GM19372 (cell line): ENCODE measurements at regions not wholly inside any gene's neighbourhood (a gene's known extent, or its start where the extent isn't known, plus 50 kb on each side); places are given as distances from the start of the nearest gene placed in this dataset.

ENCODE experiments used
- ATAC-seq: cut with Tn5 transposase; IDR thresholded peaks from one replicate; pipeline ENCODE4 v1.9.1; 2021; ENCODE audit warnings: mild to moderate bottlenecking, low read depth, moderate library complexity; ENCODE audit not compliant: unreplicated experiment

DNA sequence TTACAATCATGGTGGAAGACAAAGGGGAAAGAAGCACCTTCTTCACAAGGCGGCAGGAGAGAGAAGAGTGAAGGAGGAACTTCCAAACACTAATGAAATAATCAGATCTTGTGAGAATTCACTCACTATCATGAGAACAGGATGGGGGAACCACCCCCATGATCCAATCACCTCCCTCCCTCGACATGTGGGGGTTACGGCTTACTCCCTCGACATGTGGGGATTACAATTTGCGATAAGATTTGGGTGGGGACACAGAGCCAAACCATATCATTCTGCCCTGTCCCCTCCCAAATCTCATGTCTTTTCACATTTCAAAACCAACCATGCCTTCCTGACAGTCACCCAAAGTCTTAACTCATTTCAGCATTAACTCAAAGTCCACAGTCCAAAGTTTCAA is 88.7 kb upstream of the PGRMC2 start:
- ATAC-seq, result no peak

DNA sequence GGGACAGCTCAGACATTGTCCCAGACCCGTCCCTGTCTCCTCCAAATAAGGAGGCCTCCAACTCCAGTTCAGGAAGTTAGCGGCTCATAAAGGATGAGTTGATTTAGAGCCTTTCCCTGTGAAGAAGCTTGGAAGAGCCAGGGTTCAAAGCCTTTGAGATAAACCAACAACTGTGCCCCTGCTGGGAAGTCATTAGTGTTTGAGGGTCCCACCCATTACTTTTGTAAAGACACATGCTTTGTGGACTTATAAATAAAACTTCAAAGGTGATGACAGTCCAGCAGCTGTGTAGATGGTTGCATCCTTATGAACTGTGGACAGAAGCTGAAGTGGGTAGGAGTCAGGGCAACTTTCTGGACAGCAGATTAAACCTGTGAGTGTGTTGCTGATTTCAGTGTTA is 86.0 kb upstream of the PGRMC2 start:
- no peak for ATAC-seq

GRCh38 chr4:128371876-128372275 is 84.3 kb upstream of the PGRMC2 start:
- ATAC-seq, result no peak

DNA sequence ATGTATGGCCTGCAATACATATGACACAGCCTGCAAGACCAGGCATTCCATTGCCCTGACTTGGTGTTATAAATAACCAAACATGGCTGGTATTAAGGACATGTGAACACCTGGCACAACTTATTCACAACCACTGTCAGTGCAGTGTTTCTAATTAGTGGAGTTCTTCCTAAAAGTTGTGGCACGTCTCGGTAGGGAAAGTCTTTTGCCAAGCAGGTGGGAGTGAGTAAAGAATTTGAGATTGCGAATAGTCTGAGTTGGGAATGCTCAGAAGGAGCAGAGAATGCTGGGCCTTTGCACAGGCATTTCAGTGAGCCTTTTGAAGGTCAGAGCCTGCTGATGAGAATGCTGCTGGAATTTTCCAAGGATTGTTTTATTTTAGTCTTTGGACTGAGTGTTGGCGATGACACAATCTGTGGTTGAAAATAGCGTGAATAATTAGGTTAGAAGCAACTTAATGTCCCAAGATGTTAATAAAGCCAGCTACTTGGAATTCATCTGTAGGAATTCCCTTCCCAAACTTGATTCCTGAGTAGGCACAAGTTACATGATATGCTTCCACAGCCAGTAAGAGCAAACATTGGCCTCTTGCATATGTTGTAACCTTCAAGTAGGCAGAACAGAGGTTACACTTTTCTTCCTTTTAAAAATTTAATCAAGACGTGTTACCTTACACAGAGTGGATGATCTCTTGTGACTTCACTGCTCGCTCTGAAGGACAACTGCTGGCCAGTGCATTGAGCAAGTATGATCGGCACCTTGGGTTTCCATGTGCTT is 83.6 kb upstream of the PGRMC2 start:
- ATAC-seq, result no peak

- ATAC-seq, result no peak
These were observed 78.6 kb upstream of the PGRMC2 start for GRCh38 chr4:128366212-128366611.

DNA sequence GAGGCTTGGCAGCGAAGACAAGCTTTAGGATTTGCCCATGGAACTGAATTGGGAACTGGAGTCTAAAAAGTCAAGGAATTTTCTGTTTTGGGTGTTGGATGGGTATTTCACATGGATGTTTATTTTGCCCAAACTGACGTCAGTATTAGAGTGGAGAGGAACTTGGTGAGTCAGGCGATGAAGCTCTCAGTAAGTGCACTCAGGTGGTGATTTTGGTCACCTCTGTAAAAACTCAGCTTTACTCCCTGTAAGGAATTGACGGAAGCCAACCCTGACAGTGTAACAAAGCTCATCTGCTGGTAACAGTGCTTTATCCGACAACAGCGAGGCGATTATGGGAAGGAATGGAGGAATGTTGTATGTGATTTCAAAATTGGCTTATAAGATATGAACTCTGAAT is 77.0 kb upstream of the PGRMC2 start:
- ATAC-seq, result no peak

- no peak for ATAC-seq
These were observed 76.4 kb upstream of the PGRMC2 start for GRCh38 chr4:128363966-128364365.

- ATAC-seq, result no peak
These were observed 75.1 kb upstream of the PGRMC2 start for GRCh38 chr4:128362760-128363159.

- no peak for ATAC-seq
These were observed 71.8 kb upstream of the PGRMC2 start for GRCh38 chr4:128359422-128359821.

- ATAC-seq, result no peak
These were observed 71.3 kb upstream of the PGRMC2 start for GRCh38 chr4:128358913-128359279.

- no peak for ATAC-seq
These were observed 70.8 kb upstream of the PGRMC2 start for GRCh38 chr4:128358231-128358912.

GRCh38 chr4:128357286-128357685 is 69.7 kb upstream of the PGRMC2 start:
- no peak for ATAC-seq

- ATAC-seq, result peak; percentile 70
These were observed 67.7 kb upstream of the PGRMC2 start for GRCh38 chr4:128355305-128355704.

- ATAC-seq, result no peak
These were observed 66.7 kb upstream of the PGRMC2 start for GRCh38 chr4:128354205-128354821.

- ATAC-seq, result no peak
These were observed 66.2 kb upstream of the PGRMC2 start for GRCh38 chr4:128353791-128354190.

GRCh38 chr4:128351502-128351901 is 63.9 kb upstream of the PGRMC2 start:
- no peak for ATAC-seq

DNA sequence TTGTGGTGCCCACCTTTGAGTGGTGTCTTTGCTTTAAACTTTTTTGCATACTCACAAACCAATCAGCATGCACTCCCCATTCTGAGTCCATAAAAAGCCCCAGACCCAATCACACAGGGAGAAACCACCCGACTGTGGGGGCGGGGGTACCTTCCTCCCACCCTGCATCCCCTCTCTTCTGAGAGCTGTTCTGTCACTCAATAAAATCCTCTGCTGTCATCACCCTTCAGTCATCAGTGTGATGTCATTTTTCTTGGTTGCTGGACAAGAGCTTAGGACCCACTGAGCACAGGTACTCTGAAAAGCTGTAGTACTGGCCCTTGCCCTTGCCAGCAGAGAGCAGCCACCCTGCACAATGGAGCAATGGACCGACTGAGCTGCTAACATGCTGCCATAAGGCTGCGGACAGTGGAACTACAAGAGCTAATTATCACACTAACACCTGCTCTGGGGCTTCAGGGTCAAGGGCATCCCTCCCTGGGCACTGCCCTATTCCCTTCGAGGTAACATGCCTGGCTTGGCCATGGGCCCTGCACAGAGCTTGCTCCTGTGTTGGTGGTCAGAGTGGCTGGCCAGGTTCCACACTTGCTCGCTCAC is 62.9 kb upstream of the PGRMC2 start:
- ATAC-seq, result no peak

GRCh38 chr4:128349921-128350320 is 62.3 kb upstream of the PGRMC2 start:
- no peak for ATAC-seq

DNA sequence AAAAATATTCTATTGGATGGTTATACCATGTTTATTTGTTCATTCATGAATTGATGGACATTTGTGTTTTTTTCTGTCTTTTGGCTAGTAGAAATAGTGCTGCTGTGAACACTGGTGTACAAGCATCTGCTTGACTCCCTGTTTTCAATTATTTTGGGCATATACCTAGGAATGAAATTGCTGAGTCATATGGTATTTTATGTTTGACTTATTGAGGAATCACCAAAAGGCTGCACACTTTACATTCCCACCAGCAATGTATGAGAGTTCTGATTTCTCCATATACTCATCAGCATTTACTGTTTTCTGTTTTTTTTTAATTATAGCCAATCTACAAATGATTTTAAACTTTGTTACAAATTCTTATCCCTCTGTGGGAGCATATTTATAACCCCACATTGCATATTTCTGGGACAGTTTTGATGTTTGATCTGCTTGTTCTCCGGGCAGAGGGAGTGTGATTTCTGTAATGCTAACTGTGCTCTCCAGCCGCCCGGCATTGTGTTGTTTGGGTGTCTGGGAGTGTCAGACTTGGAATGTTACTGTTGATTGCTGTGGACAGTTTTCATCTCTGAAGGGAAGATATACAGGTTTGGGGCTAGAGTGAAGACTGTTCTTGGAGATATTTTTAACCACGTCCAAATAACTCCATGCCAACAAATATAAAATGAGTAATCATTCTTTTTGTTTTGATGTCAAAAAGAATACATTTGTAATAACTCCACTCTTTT is 60.5 kb upstream of the PGRMC2 start:
- ATAC-seq, result no peak

DNA sequence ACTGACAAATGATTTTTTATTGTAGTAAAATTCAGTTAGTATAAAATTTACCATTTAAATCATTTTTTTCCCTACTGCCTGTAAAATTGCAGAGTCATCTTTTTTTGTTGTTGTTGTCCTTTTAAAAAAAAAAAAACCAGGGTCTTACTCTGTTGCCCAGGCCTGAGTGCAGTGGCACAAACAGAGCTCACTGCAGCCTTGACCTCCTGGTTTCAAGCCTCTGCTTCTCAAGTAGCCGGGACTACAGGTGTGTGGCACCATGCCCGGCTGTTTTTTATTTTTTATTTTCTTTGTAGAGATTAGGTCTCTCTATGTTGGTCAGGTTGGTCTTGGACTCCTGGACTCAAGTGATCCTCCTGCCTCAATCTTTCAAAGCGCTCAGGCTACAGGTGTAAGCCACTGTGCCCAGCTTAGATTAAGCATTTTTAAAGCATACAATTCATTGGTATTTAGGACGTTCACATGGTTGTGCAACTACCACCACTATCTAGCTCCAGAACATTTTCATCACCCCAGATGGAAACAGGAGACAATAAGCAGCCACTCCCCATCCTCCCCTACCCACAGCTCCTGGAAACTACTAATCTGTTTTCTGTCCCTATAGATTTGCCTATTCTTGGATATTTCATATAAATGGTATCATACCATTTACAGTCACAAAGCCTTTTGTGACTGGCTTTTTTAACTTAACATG is 59.7 kb upstream of the PGRMC2 start:
- ATAC-seq, result no peak
